Mesenchymal stem cell (in vitro differentiated cells and primary cell): ENCODE measurements at regions not wholly inside any gene's neighbourhood (a gene's known extent, or its start where the extent isn't known, plus 50 kb on each side); places are given as distances from the start of the nearest gene placed in this dataset.

Experiments used
- DNase-seq: peaks from one replicate; pipeline ENCODE4 v3.0.0-alpha.2; 2013
- H2AFZ ChIP-seq: one replicate; pipeline ENCODE4 v1.6.1; 2013; ENCODE audit warnings: low read depth, mild to moderate bottlenecking, control low read depth, inconsistent platforms, low read length, moderate library complexity
- H2AK5ac ChIP-seq: 2 replicates; pipeline ENCODE4 v1.6.1; 2013; ENCODE audit warnings: low read length, moderate library complexity, mild to moderate bottlenecking, inconsistent platforms; ENCODE audit not compliant: severe bottlenecking
- H2BK120ac ChIP-seq: one replicate; pipeline ENCODE4 v1.6.1; 2013; ENCODE audit warnings: low read depth, mild to moderate bottlenecking, inconsistent platforms, low read length, moderate library complexity
- H2BK12ac ChIP-seq, 2 experiments: one replicate each; pipeline ENCODE4 v1.6.1; 2013; ENCODE audit warnings: inconsistent platforms in 2 of 2, low read length in 2 of 2, mild to moderate bottlenecking in 2 of 2, moderate library complexity in 2 of 2, control low read depth in 1 of 2
- H2BK15ac ChIP-seq: one replicate; pipeline ENCODE4 v1.6.1; 2013; ENCODE audit warnings: mild to moderate bottlenecking, low read depth, inconsistent platforms; ENCODE audit not compliant: poor library complexity, severe bottlenecking
- H2BK5ac ChIP-seq: 2 replicates; pipeline ENCODE4 v1.6.1; 2013; ENCODE audit warnings: low read depth, mild to moderate bottlenecking, low read length, control low read depth, inconsistent platforms; ENCODE audit not compliant: poor library complexity, severe bottlenecking
- H3K14ac ChIP-seq, 2 experiments: one replicate each; pipeline ENCODE4 v1.6.1; 2013; ENCODE audit warnings: inconsistent platforms in 2 of 2, low read length in 2 of 2, control low read depth in 1 of 2, mild to moderate bottlenecking in 1 of 2, moderate library complexity in 1 of 2
- H3K18ac ChIP-seq, 2 experiments: one replicate each; pipeline ENCODE4 v1.6.1; 2013; ENCODE audit warnings: inconsistent platforms in 2 of 2, low read length in 2 of 2, control low read depth in 1 of 2, low read depth in 1 of 2, mild to moderate bottlenecking in 1 of 2
- H3K23ac ChIP-seq, 2 experiments: one replicate each; pipeline ENCODE4 v1.6.1; 2013; ENCODE audit warnings: inconsistent platforms in 2 of 2, low read length in 2 of 2, mild to moderate bottlenecking in 2 of 2, moderate library complexity in 2 of 2, control low read depth in 1 of 2
- H3K27ac ChIP-seq: 2 replicates; pipeline ENCODE4 v1.5.1; 2013; ENCODE audit warnings: mild to moderate bottlenecking, moderate library complexity, low read length, control low read depth, inconsistent platforms; ENCODE audit not compliant: poor library complexity, severe bottlenecking
- H3K27me3 ChIP-seq, 2 experiments: 2 replicates each; pipeline versions ENCODE4 v1.6.1 to v1.7.0; 2013; ENCODE audit warnings: low read length in 2 of 2, mild to moderate bottlenecking in 2 of 2, moderate library complexity in 2 of 2, control low read depth in 1 of 2, inconsistent platforms in 1 of 2; ENCODE audit not compliant: control insufficient read depth in 1 of 2, insufficient read depth in 1 of 2
- H3K36me3 ChIP-seq, 2 experiments: 2 replicates each; pipeline versions ENCODE4 v1.6.1 to v1.7.0; 2013; ENCODE audit warnings: low read length in 2 of 2, control low read depth in 1 of 2, inconsistent platforms in 1 of 2, low read depth in 1 of 2, mild to moderate bottlenecking in 1 of 2; ENCODE audit not compliant: insufficient read depth in 2 of 2, control insufficient read depth in 1 of 2
- H3K4ac ChIP-seq, 2 experiments: one replicate each; pipeline ENCODE4 v1.6.1; 2013; ENCODE audit warnings: inconsistent platforms in 2 of 2, low read length in 2 of 2, mild to moderate bottlenecking in 2 of 2, moderate library complexity in 2 of 2, control low read depth in 1 of 2, low read depth in 1 of 2
- H3K4me1 ChIP-seq: 2 replicates; pipeline ENCODE4 v1.6.1; 2013; ENCODE audit warnings: low read depth, low read length, control low read depth; ENCODE audit not compliant: control insufficient read depth, insufficient read depth
- H3K4me2 ChIP-seq: 2 replicates; pipeline ENCODE4 v1.6.1; 2013; ENCODE audit warnings: low read length, mild to moderate bottlenecking, inconsistent platforms; ENCODE audit not compliant: poor library complexity, severe bottlenecking
- H3K4me3 ChIP-seq, 2 experiments: 2 replicates each; pipeline versions ENCODE4 v1.5.1 to v1.7.0; 2013; ENCODE audit warnings: low read length in 2 of 2, mild to moderate bottlenecking in 2 of 2, control low read depth in 1 of 2, low read depth in 1 of 2; ENCODE audit not compliant: insufficient read depth in 1 of 2
- H3K79me1 ChIP-seq: replicated peaks from 2 replicates; pipeline ENCODE4 v1.6.1; 2013; ENCODE audit warnings: mild to moderate bottlenecking, control low read depth, low read length, inconsistent platforms; ENCODE audit not compliant: poor library complexity, severe bottlenecking
- H3K9ac ChIP-seq: 2 replicates; pipeline ENCODE4 v1.7.0; 2013; ENCODE audit warnings: mild to moderate bottlenecking, low read length, moderate library complexity
- H3K9me3 ChIP-seq: 2 replicates; pipeline ENCODE4 v1.7.0; 2013; ENCODE audit warnings: mild to moderate bottlenecking, low read length; ENCODE audit not compliant: control insufficient read depth
- H4K8ac ChIP-seq: one replicate; pipeline ENCODE4 v1.6.1; 2013; ENCODE audit warnings: inconsistent platforms, mild to moderate bottlenecking, low read length, moderate library complexity
- H4K91ac ChIP-seq: one replicate; pipeline ENCODE4 v1.6.1; 2013; ENCODE audit warnings: mild to moderate bottlenecking, low read length, inconsistent platforms
- WGBS: methylation state at CpG from one replicate; pipeline ENCODE4 v1.1.7; 2013; ENCODE audit warnings: mixed read lengths; 5-methylcytosine and 5-hydroxymethylcytosine counted together

DNA sequence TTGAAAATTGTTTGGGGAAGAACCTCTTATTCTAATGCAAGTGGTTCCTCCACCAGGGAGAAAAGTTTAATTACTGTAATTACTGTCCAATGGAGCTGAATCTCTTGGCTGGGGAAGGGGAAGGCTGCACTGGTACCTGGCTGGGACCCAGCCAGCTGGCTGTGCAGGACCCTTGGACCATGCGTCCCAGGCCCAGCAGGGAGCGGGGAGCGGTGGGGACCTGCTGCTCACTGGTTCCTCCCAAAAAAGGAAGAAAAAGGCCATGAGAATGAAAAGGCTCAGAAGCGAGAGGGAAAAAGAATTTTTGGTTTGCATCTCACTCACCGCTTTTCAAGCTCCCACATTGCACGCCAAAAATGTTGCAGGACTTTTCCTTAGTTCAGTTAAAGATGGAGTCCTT lies 333.5 kb downstream of the FAM47B start:
- Histone ChIP-seq H3K9ac (no peak overlapping the region), H3K4ac (no peak overlapping the region), H3K4me2 (no peak overlapping the region), H2AK5ac (no peak overlapping the region), H3K36me3 (no peaks in the 10 kb centered on the region), H3K23ac (no peak overlapping the region), H2AFZ (no peak overlapping the region), H2BK5ac (no peak overlapping the region), H3K18ac (no peak overlapping the region), H3K4me1 (no peaks in the 10 kb centered on the region), H2BK12ac (no peak overlapping the region), H3K14ac (no peak overlapping the region), H2BK120ac (no peak overlapping the region), H3K4me3 (no peak overlapping the region), H2BK15ac (no peak overlapping the region), H3K27ac (no peak overlapping the region), H4K8ac (no peak overlapping the region), H3K79me1 (no peaks in the 10 kb centered on the region), H3K9me3 (no peaks in the 10 kb centered on the region), H3K27me3 (no peaks in the 10 kb centered on the region), H4K91ac (no peak overlapping the region)
- no peak for DNase-seq
- 97% methylated on average over 6 of the region's 6 CpGs for WGBS

DNA sequence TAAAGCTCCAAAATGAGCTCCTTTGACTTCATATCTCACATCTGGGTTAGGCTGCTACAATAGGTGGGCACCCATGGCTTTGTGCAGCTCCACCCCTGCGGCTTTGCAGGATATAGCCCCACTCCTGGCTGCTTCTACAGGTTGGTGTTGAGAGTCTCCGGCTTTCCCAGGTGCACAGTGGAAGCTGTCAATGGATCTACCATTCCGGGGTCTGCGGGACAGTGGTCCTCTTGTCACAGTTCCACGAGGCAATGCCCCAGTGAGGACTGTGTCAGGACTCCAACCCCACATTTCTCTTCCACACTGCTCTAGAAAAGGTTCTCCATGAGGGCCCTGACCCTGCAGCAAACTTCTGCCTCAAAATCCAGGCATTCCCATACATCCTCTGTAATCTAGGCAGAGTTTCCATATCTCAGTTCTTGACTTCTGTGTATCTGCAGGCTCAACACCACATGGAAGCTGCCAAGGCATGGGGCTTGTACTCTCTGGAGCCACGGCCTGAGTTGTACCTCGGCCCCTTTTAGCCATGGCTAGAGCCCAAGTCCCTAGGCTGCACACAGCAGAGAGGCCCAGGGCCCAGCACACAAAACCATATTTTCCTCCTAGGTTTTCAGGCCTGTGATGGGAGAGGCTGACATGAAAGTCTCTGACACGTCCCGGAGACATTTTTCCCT lies 342.8 kb downstream of the FAM47B start:
- Histone ChIP-seq H3K4me3 (no peak overlapping the region), H3K27ac (no peak overlapping the region), H3K36me3 (no peaks in the 10 kb centered on the region), H3K27me3 (no peaks in the 10 kb centered on the region), H3K4me2 (no peak overlapping the region), H3K14ac (no peak overlapping the region), H3K23ac (no peak overlapping the region), H3K4me1 (no peaks in the 10 kb centered on the region), H2BK12ac (no peak overlapping the region), H4K8ac (no peak overlapping the region), H3K9ac (no peak overlapping the region), H2AK5ac (no peak overlapping the region), H2BK15ac (no peak overlapping the region), H3K79me1 (no peaks in the 10 kb centered on the region), H2BK5ac (no peak overlapping the region), H4K91ac (no peak overlapping the region), H3K18ac (no peak overlapping the region), H2AFZ (no peak overlapping the region), H2BK120ac (no peak overlapping the region), H3K9me3 (peaks cover 3% of the 10 kb centered on the region), H3K4ac (no peak overlapping the region)
- DNase-seq = no peak
- WGBS = 79% methylated on average over 9 of the region's 9 CpGs

DNA sequence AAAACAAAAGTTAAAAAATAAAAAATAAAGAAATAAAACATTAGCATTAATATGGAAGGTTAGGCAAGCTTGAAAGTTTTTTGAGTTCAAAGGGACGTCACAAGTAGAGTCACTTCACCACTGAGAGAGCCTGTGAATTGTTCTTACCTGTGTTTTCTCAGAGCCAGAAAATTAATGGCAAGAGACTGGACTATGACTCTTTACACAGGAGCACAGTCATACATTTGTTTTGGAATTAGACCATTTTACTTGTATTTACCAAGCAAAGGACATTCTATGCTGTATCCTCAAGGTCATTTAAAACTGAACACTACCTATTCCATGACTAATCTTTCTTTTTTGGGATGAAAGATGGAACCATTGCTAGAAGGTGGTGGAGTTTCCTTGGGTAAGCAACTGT lies 346.1 kb downstream of the FAM47B start:
- Histone ChIP-seq H4K8ac (no peak overlapping the region), H2BK15ac (no peak overlapping the region), H3K4me1 (no peaks in the 10 kb centered on the region), H2BK120ac (no peak overlapping the region), H3K36me3 (no peaks in the 10 kb centered on the region), H2AK5ac (no peak overlapping the region), H3K23ac (no peak overlapping the region), H3K27ac (no peak overlapping the region), H2BK5ac (no peak overlapping the region), H3K79me1 (no peaks in the 10 kb centered on the region), H3K9ac (no peak overlapping the region), H3K27me3 (no peaks in the 10 kb centered on the region), H3K14ac (no peak overlapping the region), H3K4me2 (no peak overlapping the region), H3K4me3 (no peak overlapping the region), H3K4ac (no peak overlapping the region), H2BK12ac (no peak overlapping the region), H4K91ac (no peak overlapping the region), H3K9me3 (no peaks in the 10 kb centered on the region), H2AFZ (no peak overlapping the region), H3K18ac (no peak overlapping the region)
- 83% methylated on average over 1 of the region's 1 CpG for WGBS
- no peak for DNase-seq

DNA sequence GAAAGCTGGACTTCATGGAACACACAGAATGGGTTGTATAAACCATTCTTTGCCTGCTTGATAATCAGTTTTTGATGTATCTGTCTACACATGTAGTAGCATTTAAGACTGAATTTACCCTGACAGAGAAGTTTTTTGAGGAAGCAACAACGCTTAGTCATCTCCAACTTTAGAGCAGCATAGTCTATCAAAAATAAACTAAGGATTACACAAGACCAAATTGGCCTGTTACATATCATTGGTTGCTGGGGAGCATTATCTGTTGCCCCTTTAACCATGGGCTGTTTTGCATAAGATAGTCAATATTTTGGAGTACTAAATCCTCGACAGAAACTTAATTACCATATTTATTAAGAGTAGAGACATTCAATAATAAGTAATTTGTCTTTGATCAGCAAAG lies 347.4 kb downstream of the FAM47B start:
- Histone ChIP-seq H3K18ac (no peak overlapping the region), H2BK120ac (no peak overlapping the region), H3K9ac (no peak overlapping the region)

More for the DNA sequence above, 347.4 kb downstream of the FAM47B start:
- H3K79me1 ChIP-seq = no peaks in the 10 kb centered on the region
- no peak overlapping the region for H2BK12ac ChIP-seq
- DNase-seq = peak; percentile 0
- H2BK5ac ChIP-seq = no peak overlapping the region
- H3K27ac ChIP-seq = no peak overlapping the region
- H4K91ac ChIP-seq = no peak overlapping the region
- no peak overlapping the region for H3K4me2 ChIP-seq
- no peaks in the 10 kb centered on the region for H3K36me3 ChIP-seq
- no peak overlapping the region for H3K4me3 ChIP-seq
- H3K27me3 ChIP-seq = no peaks in the 10 kb centered on the region
- no peak overlapping the region for H4K8ac ChIP-seq
- no peak overlapping the region for H2BK15ac ChIP-seq
- no CpG with 5 or more reads among the region's 2 CpGs for WGBS
- H3K14ac ChIP-seq = no peak overlapping the region
- no peak overlapping the region for H3K23ac ChIP-seq
- no peaks in the 10 kb centered on the region for H3K9me3 ChIP-seq
- H3K4ac ChIP-seq = no peak overlapping the region
- H3K4me1 ChIP-seq = no peaks in the 10 kb centered on the region
- H2AK5ac ChIP-seq = no peak overlapping the region
- H2AFZ ChIP-seq = no peak overlapping the region
